HG03139 (cell line): ENCODE measurements at regions not wholly inside any gene's neighbourhood (a gene's known extent, or its start where the extent isn't known, plus 50 kb on each side); places are given as distances from the start of the nearest gene placed in this dataset.
"Not testable (repeated sequence)": the region's sequence is repeated elsewhere in the genome, so short reads cannot be mapped to it uniquely, and the experiment has no call there.

ENCODE experiments used
- ATAC-seq: cut with Tn5 transposase; IDR thresholded peaks from one replicate; pipeline ENCODE4 v1.9.1; 2021; ENCODE audit not compliant: unreplicated experiment

- no peak for ATAC-seq
Measured at GRCh38 chr6:9236443-9236842, 801.1 kb upstream of the SLC35B3 start.

- ATAC-seq = no peak
Measured at GRCh38 chr6:9233686-9234085, 798.3 kb upstream of the SLC35B3 start.

- no peak for ATAC-seq
Measured at GRCh38 chr6:9233226-9233625, 797.9 kb upstream of the SLC35B3 start.

- no peak for ATAC-seq
Measured at GRCh38 chr6:9225441-9225871, 790.1 kb upstream of the SLC35B3 start.

- ATAC-seq = no peak
Measured at GRCh38 chr6:9224539-9224938, 789.2 kb upstream of the SLC35B3 start.

- ATAC-seq = not testable (repeated sequence)
Measured at GRCh38 chr6:9213717-9214116, 778.4 kb upstream of the SLC35B3 start.

- no peak for ATAC-seq
Measured at GRCh38 chr6:9208966-9209365, 773.6 kb upstream of the SLC35B3 start.

- no peak for ATAC-seq
Measured at GRCh38 chr6:9205645-9206044, 770.3 kb upstream of the SLC35B3 start.

- ATAC-seq = no peak
Measured at GRCh38 chr6:9204171-9204570, 768.8 kb upstream of the SLC35B3 start.

- no peak for ATAC-seq
Measured at GRCh38 chr6:9200712-9201111, 765.4 kb upstream of the SLC35B3 start.

- no peak for ATAC-seq
Measured at GRCh38 chr6:9197726-9198125, 762.4 kb upstream of the SLC35B3 start.

- ATAC-seq = no peak
Measured at GRCh38 chr6:9195322-9195721, 760.0 kb upstream of the SLC35B3 start.

GRCh38 chr6:9192405-9192909, 757.1 kb upstream of the SLC35B3 start:
- no peak for ATAC-seq

- no peak for ATAC-seq
Measured at GRCh38 chr6:9186148-9186547, 750.8 kb upstream of the SLC35B3 start.

GRCh38 chr6:9178071-9178470, 742.7 kb upstream of the SLC35B3 start:
- ATAC-seq = no peak

GRCh38 chr6:9173229-9173628, 737.9 kb upstream of the SLC35B3 start:
- ATAC-seq = no peak

GRCh38 chr6:9172096-9172495, 736.8 kb upstream of the SLC35B3 start:
- ATAC-seq = no peak

GRCh38 chr6:9168669-9169068, 733.3 kb upstream of the SLC35B3 start:
- no peak for ATAC-seq

- no peak for ATAC-seq
Measured at GRCh38 chr6:9161731-9162130, 726.4 kb upstream of the SLC35B3 start.

GRCh38 chr6:9159051-9159450, 723.7 kb upstream of the SLC35B3 start:
- ATAC-seq = no peak

GRCh38 chr6:9155836-9156235, 720.5 kb upstream of the SLC35B3 start:
- ATAC-seq = no peak

- ATAC-seq = no peak
Measured at GRCh38 chr6:9143140-9143539, 707.8 kb upstream of the SLC35B3 start.

- no peak for ATAC-seq
Measured at GRCh38 chr6:9140951-9141460, 705.7 kb upstream of the SLC35B3 start.
